CD8-positive, alpha-beta memory T cell (primary cell): ENCODE measurements at regions not wholly inside any gene's neighbourhood (a gene's known extent, or its start where the extent isn't known, plus 50 kb on each side); places are given as distances from the start of the nearest gene placed in this dataset.

Experiments
- CTCF ChIA-PET: fragments of 350-600 bp; sonication (Branson Sonifier 250); formaldehyde crosslinking; loops from one replicate; lab custom pipeline; 2021; ENCODE audit warnings: antibody characterized with exemption; lab: Charles Lee
- POLR2A ChIA-PET: fragments of 350-600 bp; sonication (Branson Sonifier 250); formaldehyde crosslinking; loops from one replicate; lab custom pipeline; 2021; ENCODE audit warnings: antibody characterized with exemption; lab: Charles Lee
- DNase-seq, 5 donors: peaks; one replicate each; pipeline versions ENCODE4 v3.0.0 to v3.0.0-alpha.2; 2020 to 2022; ENCODE audit warnings: mixed read lengths in 1 of 5
- H3K27ac ChIP-seq: one replicate; pipeline ENCODE4 v1.7.0; 2013; ENCODE audit warnings: low read depth, mild to moderate bottlenecking, low read length, moderate library complexity
- H3K27me3 ChIP-seq: 2 replicates; pipeline ENCODE4 v1.7.0; 2013; ENCODE audit warnings: low read length, mild to moderate bottlenecking; ENCODE audit not compliant: insufficient read depth, poor library complexity, severe bottlenecking
- H3K36me3 ChIP-seq: 2 replicates; pipeline ENCODE4 v1.7.0; 2013; ENCODE audit warnings: mild to moderate bottlenecking, low read length, moderate library complexity; ENCODE audit not compliant: insufficient read depth
- H3K4me1 ChIP-seq: 2 replicates; pipeline ENCODE4 v1.7.0; 2013; ENCODE audit warnings: mild to moderate bottlenecking, low read length, moderate library complexity; ENCODE audit not compliant: insufficient read depth
- H3K4me3 ChIP-seq: 2 replicates; pipeline ENCODE4 v1.7.0; 2013; ENCODE audit warnings: mild to moderate bottlenecking, low read length
- H3K9me3 ChIP-seq: 2 replicates; pipeline ENCODE4 v1.7.0; 2013; ENCODE audit warnings: mild to moderate bottlenecking, low read length
- H3K27ac Mint-ChIP-seq, 8 donors: one replicate each; pipeline ENCODE4 v1.8.0; 2020 to 2021; ENCODE audit warnings: mixed read lengths in 8 of 8, mild to moderate bottlenecking in 6 of 8, inconsistent platforms in 3 of 8, moderate library complexity in 3 of 8
- H3K27me3 Mint-ChIP-seq, 2 donors: one replicate each; pipeline ENCODE4 v1.8.0; 2020 to 2021; ENCODE audit warnings: mixed read lengths in 2 of 2, mild to moderate bottlenecking in 1 of 2, moderate library complexity in 1 of 2
- H3K36me3 Mint-ChIP-seq, 3 donors: one replicate each; pipeline ENCODE4 v1.8.0; 2020 to 2021; ENCODE audit warnings: mixed read lengths in 3 of 3, inconsistent platforms in 1 of 3, mild to moderate bottlenecking in 1 of 3
- H3K4me1 Mint-ChIP-seq, 3 donors: one replicate each; pipeline ENCODE4 v1.8.0; 2020 to 2021; ENCODE audit warnings: mixed read lengths in 3 of 3, inconsistent platforms in 1 of 3, mild to moderate bottlenecking in 1 of 3
- H3K4me3 Mint-ChIP-seq, 7 donors: one replicate each; pipeline ENCODE4 v1.8.0; 2020 to 2021; ENCODE audit warnings: mixed read lengths in 7 of 7, mild to moderate bottlenecking in 6 of 7, moderate library complexity in 4 of 7, inconsistent platforms in 2 of 7
- H3K9me3 Mint-ChIP-seq, 5 donors: one replicate each; pipeline ENCODE4 v1.8.0; 2020 to 2022; ENCODE audit warnings: mixed read lengths in 5 of 5, mild to moderate bottlenecking in 3 of 5, moderate library complexity in 2 of 5, inconsistent platforms in 1 of 5

DNA sequence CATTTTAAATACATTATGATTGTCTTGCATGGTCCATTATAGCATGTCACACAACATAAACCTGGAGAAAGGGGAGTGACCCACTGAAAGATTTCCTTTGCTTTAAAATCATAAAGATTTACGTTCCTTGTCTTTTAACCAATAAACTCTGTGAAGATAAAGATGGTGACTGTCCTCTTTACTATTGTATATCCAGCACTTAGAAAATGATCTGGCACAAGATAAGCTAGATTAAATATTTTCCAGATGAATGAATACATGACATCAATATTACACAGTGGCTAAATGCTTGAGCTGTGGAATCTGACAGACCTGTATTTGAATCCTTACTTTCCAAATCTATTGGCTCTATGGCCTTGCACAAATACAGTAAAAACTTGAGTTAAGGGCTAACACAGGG is 938.4 kb downstream of the SORCS1 start:
- H3K9me3 Mint-ChIP-seq, result peaks cover 0 to 14% (median 5%) of the 10 kb centered on the region in 5 donors
- Histone ChIP-seq H3K27ac (no peak overlapping the region), H3K4me1 (no peaks in the 10 kb centered on the region), H3K4me3 (no peak overlapping the region), H3K9me3 (no peaks in the 10 kb centered on the region), H3K27me3 (no peaks in the 10 kb centered on the region), H3K36me3 (no peaks in the 10 kb centered on the region)
- ChIA-PET POLR2A (no interaction called here), CTCF (no interaction called here)
- no peak overlapping the region for H3K27ac Mint-ChIP-seq
- no peaks in the 10 kb centered on the region for H3K27me3 Mint-ChIP-seq
- no peak overlapping the region for H3K4me3 Mint-ChIP-seq
- H3K4me1 Mint-ChIP-seq, result no peaks in the 10 kb centered on the region
- no peak for DNase-seq
- no peaks in the 10 kb centered on the region for H3K36me3 Mint-ChIP-seq

GRCh38 chr10:106224676-106225075 is 939.8 kb downstream of the SORCS1 start:
- DNase-seq, result no peak
- no peak overlapping the region for H3K27ac ChIP-seq
- H3K4me3 Mint-ChIP-seq, result no peak overlapping the region
- H3K4me1 Mint-ChIP-seq, result no peaks in the 10 kb centered on the region
- ChIA-PET CTCF (no interaction called here), POLR2A (no interaction called here)
- no peak overlapping the region for H3K4me3 ChIP-seq
- peaks cover 0 to 12% (median 5%) of the 10 kb centered on the region in 5 donors for H3K9me3 Mint-ChIP-seq
- no peaks in the 10 kb centered on the region for H3K9me3 ChIP-seq
- no peaks in the 10 kb centered on the region for H3K36me3 Mint-ChIP-seq
- no peaks in the 10 kb centered on the region for H3K27me3 Mint-ChIP-seq
- H3K27me3 ChIP-seq, result no peaks in the 10 kb centered on the region
- no peaks in the 10 kb centered on the region for H3K4me1 ChIP-seq
- no peaks in the 10 kb centered on the region for H3K36me3 ChIP-seq
- H3K27ac Mint-ChIP-seq, result no peak overlapping the region

GRCh38 chr10:106217627-106218026 is 946.9 kb downstream of the SORCS1 start:
- ChIA-PET CTCF (no interaction called here), POLR2A (no interaction called here)
- H3K36me3 Mint-ChIP-seq, result no peaks in the 10 kb centered on the region
- H3K4me3 ChIP-seq, result no peak overlapping the region
- H3K27ac Mint-ChIP-seq, result no peak overlapping the region
- H3K27ac ChIP-seq, result no peak overlapping the region
- no peak overlapping the region for H3K4me3 Mint-ChIP-seq
- no peaks in the 10 kb centered on the region for H3K9me3 ChIP-seq
- H3K4me1 ChIP-seq, result no peaks in the 10 kb centered on the region
- no peaks in the 10 kb centered on the region for H3K27me3 ChIP-seq
- H3K9me3 Mint-ChIP-seq, result peaks cover under 1 to 18% (median 8%) of the 10 kb centered on the region in 5 donors
- H3K36me3 ChIP-seq, result no peaks in the 10 kb centered on the region
- no peaks in the 10 kb centered on the region for H3K4me1 Mint-ChIP-seq
- H3K27me3 Mint-ChIP-seq, result no peaks in the 10 kb centered on the region
- no peak for DNase-seq

DNA sequence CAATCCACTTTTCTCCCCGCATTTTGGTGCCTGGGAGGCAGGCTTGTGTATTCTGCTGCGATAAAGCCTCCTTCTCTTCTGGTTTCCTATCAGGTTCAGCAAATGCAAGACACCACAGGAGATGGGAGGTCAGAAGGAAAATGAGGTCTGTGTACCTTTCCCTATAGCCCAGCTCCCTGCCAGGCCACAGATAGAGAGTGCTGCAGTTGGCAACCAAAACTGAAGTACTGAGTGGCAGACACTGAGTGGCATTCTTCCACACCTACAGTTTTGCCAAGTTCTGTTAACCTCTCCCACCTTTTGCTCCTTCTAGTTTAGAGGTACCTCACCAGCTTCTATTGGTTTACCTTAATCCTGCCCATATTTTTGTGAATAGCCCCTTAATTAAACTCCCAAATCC is 948.4 kb downstream of the SORCS1 start:
- peaks cover 0 to 18% (median 7%) of the 10 kb centered on the region in 5 donors for H3K9me3 Mint-ChIP-seq
- no peak overlapping the region for H3K27ac Mint-ChIP-seq
- POLR2A ChIA-PET, result no interaction called here
- CTCF ChIA-PET, result no interaction called here
- no peaks in the 10 kb centered on the region for H3K27me3 ChIP-seq
- no peaks in the 10 kb centered on the region for H3K4me1 ChIP-seq
- no peaks in the 10 kb centered on the region for H3K36me3 Mint-ChIP-seq
- H3K4me3 Mint-ChIP-seq, result no peak overlapping the region
- H3K4me3 ChIP-seq, result no peak overlapping the region
- H3K36me3 ChIP-seq, result no peaks in the 10 kb centered on the region
- H3K4me1 Mint-ChIP-seq, result no peaks in the 10 kb centered on the region
- no peaks in the 10 kb centered on the region for H3K27me3 Mint-ChIP-seq
- no peaks in the 10 kb centered on the region for H3K9me3 ChIP-seq
- no peak for DNase-seq
- no peak overlapping the region for H3K27ac ChIP-seq

DNA sequence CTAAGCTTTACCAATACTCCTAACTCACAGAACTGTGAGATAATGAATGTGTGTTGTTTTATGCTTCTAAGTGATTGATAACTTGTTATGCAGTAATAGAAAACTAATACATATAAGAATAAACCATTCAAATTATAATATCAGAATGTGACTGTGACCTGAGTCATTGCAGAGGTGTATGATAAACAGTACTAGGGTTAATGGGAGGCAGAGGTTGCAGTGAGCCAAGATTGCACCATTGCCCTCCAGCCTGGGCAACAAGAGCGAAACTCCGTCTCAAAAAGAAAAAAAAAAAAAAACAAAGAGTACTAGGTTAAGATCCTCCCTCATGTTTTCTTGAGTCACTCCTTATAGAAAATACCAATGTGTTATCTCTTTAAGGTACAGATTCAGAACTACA is 950.3 kb downstream of the SORCS1 start:
- no peak overlapping the region for H3K27ac ChIP-seq
- H3K9me3 ChIP-seq, result no peaks in the 10 kb centered on the region
- Mint-ChIP-seq H3K27me3 (peaks cover 0 to 2% of the 10 kb centered on the region in 2 donors), H3K4me3 (no peak overlapping the region), H3K36me3 (no peaks in the 10 kb centered on the region), H3K4me1 (no peaks in the 10 kb centered on the region), H3K9me3 (peaks cover 4 to 22% (median 6%) of the 10 kb centered on the region in 5 donors), H3K27ac (no peak overlapping the region)
- no peaks in the 10 kb centered on the region for H3K4me1 ChIP-seq
- no peak for DNase-seq
- POLR2A ChIA-PET, result no interaction called here
- H3K36me3 ChIP-seq, result no peaks in the 10 kb centered on the region
- no peaks in the 10 kb centered on the region for H3K27me3 ChIP-seq
- CTCF ChIA-PET, result no interaction called here
- no peak overlapping the region for H3K4me3 ChIP-seq

DNA sequence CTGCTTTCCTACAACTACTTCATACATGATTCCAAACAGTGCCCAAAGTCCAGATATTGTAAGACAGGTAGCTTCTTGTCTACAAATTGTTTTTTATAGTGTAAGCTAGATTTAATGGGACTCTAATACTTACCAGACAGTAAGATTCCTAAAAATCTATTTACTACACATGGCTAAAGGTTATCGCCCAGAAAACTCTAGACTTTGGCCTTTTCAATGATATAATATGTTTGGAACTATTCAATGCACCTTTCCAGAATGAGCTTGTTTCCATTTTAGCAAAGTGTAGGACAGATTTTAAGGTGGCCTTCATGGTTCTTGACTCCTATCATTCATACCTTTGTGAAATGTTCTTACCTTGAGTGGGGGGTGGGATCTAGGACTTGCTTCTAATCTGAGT is 951.0 kb downstream of the SORCS1 start:
- Histone ChIP-seq H3K27me3 (no peaks in the 10 kb centered on the region), H3K4me3 (no peak overlapping the region), H3K4me1 (no peaks in the 10 kb centered on the region), H3K27ac (no peak overlapping the region), H3K9me3 (no peaks in the 10 kb centered on the region), H3K36me3 (no peaks in the 10 kb centered on the region)
- no peak for DNase-seq
- peaks cover 0 to 2% of the 10 kb centered on the region in 2 donors for H3K27me3 Mint-ChIP-seq
- H3K4me1 Mint-ChIP-seq, result no peaks in the 10 kb centered on the region
- no peaks in the 10 kb centered on the region for H3K36me3 Mint-ChIP-seq
- no peak overlapping the region for H3K27ac Mint-ChIP-seq
- ChIA-PET CTCF (no interaction called here), POLR2A (no interaction called here)
- peaks cover 4 to 22% (median 6%) of the 10 kb centered on the region in 5 donors for H3K9me3 Mint-ChIP-seq
- no peak overlapping the region for H3K4me3 Mint-ChIP-seq

GRCh38 chr10:106198275-106198674 is 966.2 kb downstream of the SORCS1 start:
- DNase-seq, result no peak
- Histone ChIP-seq H3K27ac (no peak overlapping the region), H3K36me3 (no peaks in the 10 kb centered on the region), H3K4me1 (no peaks in the 10 kb centered on the region), H3K4me3 (no peak overlapping the region), H3K9me3 (no peaks in the 10 kb centered on the region), H3K27me3 (no peaks in the 10 kb centered on the region)
- POLR2A ChIA-PET, result no interaction called here
- no peak overlapping the region for H3K4me3 Mint-ChIP-seq
- no peaks in the 10 kb centered on the region for H3K36me3 Mint-ChIP-seq
- no peaks in the 10 kb centered on the region for H3K4me1 Mint-ChIP-seq
- peaks cover 3 to 26% (median 5%) of the 10 kb centered on the region in 5 donors for H3K9me3 Mint-ChIP-seq
- H3K27ac Mint-ChIP-seq, result no peak overlapping the region
- CTCF ChIA-PET, result no interaction called here
- H3K27me3 Mint-ChIP-seq, result peaks cover 0 to 1% of the 10 kb centered on the region in 2 donors

- POLR2A ChIA-PET, result no interaction called here
- H3K4me1 Mint-ChIP-seq, result no peaks in the 10 kb centered on the region
- CTCF ChIA-PET, result no interaction called here
- no peaks in the 10 kb centered on the region for H3K4me1 ChIP-seq
- peaks cover 0 to 25% (median 12%) of the 10 kb centered on the region in 5 donors for H3K9me3 Mint-ChIP-seq
- H3K4me3 Mint-ChIP-seq, result no peak overlapping the region
- no peak overlapping the region for H3K4me3 ChIP-seq
- H3K36me3 Mint-ChIP-seq, result no peaks in the 10 kb centered on the region
- no peaks in the 10 kb centered on the region for H3K27me3 Mint-ChIP-seq
- no peaks in the 10 kb centered on the region for H3K9me3 ChIP-seq
- no peak overlapping the region for H3K27ac ChIP-seq
- H3K27me3 ChIP-seq, result no peaks in the 10 kb centered on the region
- H3K27ac Mint-ChIP-seq, result no peak overlapping the region
- no peaks in the 10 kb centered on the region for H3K36me3 ChIP-seq
- no peak for DNase-seq
These were observed 975.2 kb downstream of the SORCS1 start for GRCh38 chr10:106189292-106189691.

DNA sequence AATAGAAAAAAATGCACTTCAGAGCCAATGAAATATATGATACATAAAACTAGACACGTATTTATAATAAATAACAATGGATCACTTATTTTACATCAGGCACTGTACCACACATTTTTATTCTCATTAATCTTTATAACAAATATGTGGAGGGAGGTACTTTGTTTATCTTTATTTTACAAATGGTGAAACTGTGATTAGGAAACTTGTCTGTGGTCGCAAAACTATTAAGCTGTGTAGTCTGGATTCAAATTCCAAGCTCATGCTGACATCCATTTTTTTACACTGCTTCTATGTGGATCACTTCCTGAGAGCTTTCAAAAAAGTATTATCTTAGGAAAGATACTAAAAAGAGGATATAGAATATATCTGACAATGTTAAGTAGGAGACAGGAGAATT is 978.6 kb downstream of the SORCS1 start:
- no peaks in the 10 kb centered on the region for H3K27me3 Mint-ChIP-seq
- CTCF ChIA-PET, result no interaction called here
- POLR2A ChIA-PET, result no interaction called here

More for the DNA sequence above, 978.6 kb downstream of the SORCS1 start:
- H3K4me3 Mint-ChIP-seq, result no peak overlapping the region
- no peaks in the 10 kb centered on the region for H3K36me3 Mint-ChIP-seq
- peaks cover 0 to 25% (median 6%) of the 10 kb centered on the region in 5 donors for H3K9me3 Mint-ChIP-seq
- no peak overlapping the region for H3K27ac Mint-ChIP-seq
- DNase-seq, result no peak
- Histone ChIP-seq H3K4me1 (no peaks in the 10 kb centered on the region), H3K27ac (no peak overlapping the region), H3K27me3 (no peaks in the 10 kb centered on the region), H3K9me3 (no peaks in the 10 kb centered on the region), H3K36me3 (no peaks in the 10 kb centered on the region), H3K4me3 (no peak overlapping the region)
- H3K4me1 Mint-ChIP-seq, result no peaks in the 10 kb centered on the region
